GM19023 (cell line): ENCODE measurements at regions not wholly inside any gene's neighbourhood (a gene's known extent, or its start where the extent isn't known, plus 50 kb on each side); places are given as distances from the start of the nearest gene placed in this dataset.

Source experiments
- ATAC-seq: cut with Tn5 transposase; IDR thresholded peaks from one replicate; pipeline ENCODE4 v1.9.1; 2021; ENCODE audit warnings: mild to moderate bottlenecking, moderate library complexity; ENCODE audit not compliant: unreplicated experiment

DNA sequence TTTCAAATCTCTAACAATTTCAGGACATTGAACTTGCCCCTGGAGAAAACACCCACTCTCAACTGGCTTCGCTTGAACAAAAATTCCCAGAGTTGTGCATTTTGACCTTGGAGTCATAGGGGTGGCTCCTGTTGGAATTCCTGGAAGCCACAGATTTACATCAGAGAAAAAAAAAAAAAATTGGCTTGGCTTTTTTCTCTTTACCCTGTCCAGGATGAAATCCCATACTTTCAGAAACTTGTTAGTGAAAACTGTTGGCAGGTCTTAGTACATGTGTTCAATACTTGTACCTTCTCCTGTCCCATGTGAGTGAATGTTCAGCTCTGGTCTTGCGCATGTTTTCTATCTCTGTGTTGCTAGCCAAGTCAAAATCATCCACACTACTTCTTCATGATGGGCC is 228.8 kb downstream of the TGFB2 start:
- ATAC-seq = no peak

DNA sequence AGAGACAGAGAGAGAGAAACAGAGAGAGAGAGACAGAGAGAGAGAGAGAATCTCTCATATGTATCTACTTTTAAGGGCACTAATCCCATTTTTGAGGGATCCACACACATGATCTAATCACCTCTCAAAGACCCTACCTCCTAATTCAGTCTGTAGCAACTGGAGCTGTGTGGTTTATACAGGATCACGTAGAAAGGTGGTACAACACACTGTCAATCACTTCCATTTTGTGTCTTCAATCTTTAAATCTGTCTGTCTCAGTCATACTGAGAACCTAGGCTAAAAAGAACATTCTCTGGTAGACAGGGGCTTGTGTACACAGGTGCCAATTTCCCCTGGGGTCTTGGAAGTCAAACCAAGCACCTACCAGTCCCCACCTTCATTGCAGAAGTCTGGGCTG is 229.9 kb downstream of the TGFB2 start:
- ATAC-seq = no peak

DNA sequence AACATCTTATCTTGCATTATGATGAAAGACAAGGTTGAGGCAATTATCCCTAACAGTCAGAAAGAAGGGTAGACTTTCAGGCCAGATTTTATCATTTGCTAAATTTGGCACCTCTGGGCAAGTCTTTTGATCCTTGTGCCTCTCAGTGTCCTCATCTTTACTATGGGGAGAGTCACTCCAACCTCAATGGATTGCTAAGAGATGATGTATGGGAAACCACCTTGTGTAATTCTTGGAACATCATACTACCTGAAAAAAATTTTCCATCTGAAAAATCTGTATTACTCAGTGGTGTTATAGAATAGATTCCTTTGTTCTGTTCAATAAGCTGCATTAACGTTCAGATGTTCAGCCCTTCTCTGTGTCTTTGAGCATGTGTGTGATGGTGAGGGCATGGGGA is 230.7 kb downstream of the TGFB2 start:
- no peak for ATAC-seq

- ATAC-seq = no peak
Observed at GRCh38 chr1:218582646-218583045, 237.5 kb downstream of the TGFB2 start.

GRCh38 chr1:218584418-218585155 is 239.5 kb downstream of the TGFB2 start:
- no peak for ATAC-seq

- no peak for ATAC-seq
Observed at GRCh38 chr1:218585511-218586184, 240.5 kb downstream of the TGFB2 start.

GRCh38 chr1:218587900-218588299 is 242.8 kb downstream of the TGFB2 start:
- no peak for ATAC-seq

GRCh38 chr1:218588540-218589172 is 243.5 kb downstream of the TGFB2 start:
- no peak for ATAC-seq

- ATAC-seq = no peak
Observed at GRCh38 chr1:218589487-218589886, 244.4 kb downstream of the TGFB2 start.

- no peak for ATAC-seq
Observed at GRCh38 chr1:218591966-218592365, 246.8 kb downstream of the TGFB2 start.

- ATAC-seq = no peak
Observed at GRCh38 chr1:218592688-218593087, 247.6 kb downstream of the TGFB2 start.

DNA sequence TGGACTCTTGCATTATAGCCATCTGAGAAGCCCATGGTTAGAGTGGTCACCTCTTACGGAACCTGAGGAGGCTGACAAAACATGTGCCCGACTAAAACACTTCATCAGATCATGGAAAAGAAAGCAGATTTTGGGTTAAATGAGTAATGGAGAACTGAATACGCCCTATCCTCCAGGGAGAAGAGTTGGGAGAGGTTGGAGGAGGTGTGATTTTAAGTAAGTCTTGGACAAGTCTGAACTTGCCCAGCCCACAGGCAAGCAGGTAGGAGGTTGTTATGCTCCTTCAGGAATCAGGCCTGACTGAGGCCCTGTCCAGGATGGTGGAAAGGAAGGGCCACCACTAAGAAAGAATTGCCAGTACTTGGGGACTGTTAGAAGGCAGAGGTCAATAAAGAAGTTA is 255.8 kb downstream of the TGFB2 start:
- ATAC-seq = no peak

- no peak for ATAC-seq
Observed at GRCh38 chr1:218604217-218604616, 259.1 kb downstream of the TGFB2 start.

DNA sequence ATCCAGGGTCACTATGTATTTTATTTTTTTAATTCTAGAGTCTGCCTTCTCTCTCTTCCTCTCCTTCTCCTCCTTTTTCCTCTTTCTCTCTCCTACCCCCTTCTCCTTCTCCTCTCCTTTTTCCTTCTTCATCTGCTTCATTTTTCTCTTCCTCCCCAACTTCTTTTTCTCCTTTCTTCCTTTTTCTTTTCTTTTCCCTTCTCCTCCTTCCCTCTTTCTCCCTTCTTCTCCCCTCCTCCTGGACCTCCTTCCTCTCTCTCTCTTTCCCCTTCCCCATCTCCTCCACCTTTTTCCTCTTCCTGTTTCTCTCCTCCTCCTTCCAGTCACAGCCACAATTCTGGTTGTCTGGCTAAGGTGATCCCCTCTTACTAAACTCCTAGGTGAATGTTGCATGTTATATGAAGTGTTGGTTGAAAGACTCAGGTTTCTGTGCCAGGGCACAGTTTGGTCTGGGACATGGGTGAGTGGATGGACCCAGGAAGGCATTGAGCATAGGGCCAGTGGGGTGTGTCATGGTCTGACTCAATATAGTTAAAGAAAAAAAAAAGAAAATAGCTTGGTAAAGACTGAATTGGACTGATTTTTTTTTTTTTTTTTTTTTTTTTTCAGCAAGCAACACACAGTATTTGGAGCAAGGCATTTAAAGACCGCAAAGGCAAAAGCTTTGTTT is 266.9 kb downstream of the TGFB2 start:
- no peak for ATAC-seq

DNA sequence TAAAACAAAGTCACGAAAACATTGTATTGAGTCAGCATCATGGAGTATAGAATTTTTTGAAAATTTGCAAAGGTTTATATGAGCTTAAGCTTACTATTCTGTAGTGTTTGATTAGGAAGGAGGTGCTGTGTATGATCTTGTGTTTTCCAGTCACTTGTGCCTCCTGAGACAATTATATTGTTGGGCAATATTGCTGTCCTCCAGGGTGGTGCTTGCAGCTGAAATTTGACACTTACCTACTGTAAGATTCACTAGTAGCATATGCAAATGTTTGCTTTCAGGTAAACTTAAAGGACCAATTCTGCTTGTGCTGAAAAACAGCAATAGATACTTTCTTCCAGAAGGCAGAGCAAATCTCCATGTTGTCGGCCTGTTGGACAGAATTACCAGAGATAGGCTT is 268.0 kb downstream of the TGFB2 start:
- ATAC-seq = no peak

GRCh38 chr1:218614031-218614430 is 268.9 kb downstream of the TGFB2 start:
- ATAC-seq = no peak

DNA sequence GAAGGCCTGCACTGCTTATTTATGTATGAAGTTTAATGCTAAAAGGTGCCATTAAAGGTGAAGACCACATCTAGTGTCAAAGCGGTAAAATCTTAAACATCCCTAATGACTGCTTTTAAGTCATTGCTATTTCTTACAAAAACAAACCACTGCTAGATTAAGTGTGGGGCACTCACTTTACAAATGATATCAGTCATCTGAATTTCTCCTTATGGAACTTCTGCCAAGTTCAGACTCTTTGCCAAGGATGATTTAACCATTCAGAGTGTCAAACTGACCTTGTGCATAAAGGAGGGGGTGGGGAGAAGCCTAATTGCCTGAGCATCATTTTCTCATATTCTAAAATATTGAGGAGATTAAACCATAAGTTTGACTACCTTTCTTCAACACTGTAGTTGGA is 271.5 kb downstream of the TGFB2 start:
- no peak for ATAC-seq

GRCh38 chr1:218617986-218618385 is 272.9 kb downstream of the TGFB2 start:
- ATAC-seq = no peak

DNA sequence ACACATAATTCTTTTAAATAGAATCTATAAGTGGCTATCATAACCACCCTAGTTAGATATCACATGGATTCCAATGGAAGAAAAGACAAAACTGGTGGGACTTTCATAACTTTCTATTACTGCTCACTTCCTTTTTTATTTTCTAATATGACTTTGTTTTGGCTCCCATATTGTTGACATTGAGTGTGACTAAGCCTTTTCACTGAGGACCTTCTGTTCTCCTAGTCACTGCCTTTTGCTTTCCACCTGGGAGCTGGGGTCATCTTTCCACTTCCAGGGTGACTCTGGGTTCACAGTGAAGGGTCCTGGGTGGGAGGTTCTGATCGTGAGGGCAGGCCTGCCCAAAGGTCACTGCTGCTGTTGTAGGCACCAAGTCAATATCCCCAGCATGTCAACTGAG is 275.8 kb downstream of the TGFB2 start:
- no peak for ATAC-seq

- ATAC-seq = no peak
Observed at GRCh38 chr1:218624052-218624451, 278.9 kb downstream of the TGFB2 start.

GRCh38 chr1:218625393-218625792 is 280.3 kb downstream of the TGFB2 start:
- ATAC-seq = no peak
